SK-N-SH treated with all-trans-retinoic acid at 6 μM for 48 hours (cell line): ENCODE measurements at regions not wholly inside any gene's neighbourhood (a gene's known extent, or its start where the extent isn't known, plus 50 kb on each side); places are given as distances from the start of the nearest gene placed in this dataset.

Experiments
- ATAC-seq: fragments of 200-7000 bp; cut with Tn5 transposase; 3 replicates; pipeline ENCODE4 v1.9.1; 2020; ENCODE audit warnings: mild to moderate bottlenecking, moderate library complexity
- BACH2 ChIP-seq: fragments of 250-450 bp; sonication (Bioruptor Pico); IDR thresholded peaks from 2 replicates; pipeline ENCODE4 v1.9.0; 2021; ENCODE audit warnings: mild to moderate bottlenecking, borderline replicate concordance
- CSDC2 ChIP-seq: fragments of 250-450 bp; sonication (Bioruptor Pico); IDR thresholded peaks from 2 replicates; pipeline ENCODE4 v1.5.0; 2020; ENCODE audit warnings: mild to moderate bottlenecking, moderate library complexity
- ESRRG ChIP-seq: fragments of 250-450 bp; sonication (Bioruptor Pico); IDR thresholded peaks from 2 replicates; pipeline ENCODE4 v1.6.1; 2021; ENCODE audit warnings: mild to moderate bottlenecking
- GLIS3 ChIP-seq: fragments of 250-450 bp; sonication (Bioruptor Pico); IDR thresholded peaks from 2 replicates; pipeline ENCODE4 v1.5.0; 2020; ENCODE audit warnings: mild to moderate bottlenecking, moderate library complexity
- ISL1 ChIP-seq: fragments of 250-450 bp; sonication (Bioruptor Pico); IDR thresholded peaks from 2 replicates; pipeline ENCODE4 v2.1.2; 2022; ENCODE audit warnings: mild to moderate bottlenecking, moderate library complexity
- PPARA ChIP-seq: fragments of 250-450 bp; sonication (Bioruptor Pico); IDR thresholded peaks from 2 replicates; pipeline ENCODE4 v1.5.0; 2020; ENCODE audit warnings: mild to moderate bottlenecking, borderline replicate concordance
- RARB ChIP-seq: fragments of 250-450 bp; sonication (Bioruptor Pico); IDR thresholded peaks from 2 replicates; pipeline ENCODE4 v1.8.0; 2021; ENCODE audit warnings: mild to moderate bottlenecking, moderate library complexity
- SNAI2 ChIP-seq: fragments of 250-450 bp; sonication (Bioruptor Pico); IDR thresholded peaks from 2 replicates; pipeline ENCODE4 v1.5.0; 2020; ENCODE audit warnings: mild to moderate bottlenecking, moderate library complexity
- TCF4 ChIP-seq: fragments of 250-450 bp; sonication (Bioruptor Pico); IDR thresholded peaks from 2 replicates; pipeline ENCODE4 v1.8.0; 2021; ENCODE audit warnings: mild to moderate bottlenecking, moderate library complexity, borderline replicate concordance
- TOX ChIP-seq: fragments of 250-450 bp; sonication (Bioruptor Pico); IDR thresholded peaks from 2 replicates; pipeline ENCODE4 v1.8.0; 2021; ENCODE audit warnings: mild to moderate bottlenecking, moderate library complexity, borderline replicate concordance
- ZC3H10 ChIP-seq: fragments of 250-450 bp; sonication (Bioruptor Pico); IDR thresholded peaks from 2 replicates; pipeline ENCODE4 v1.5.1; 2021; ENCODE audit warnings: mild to moderate bottlenecking, moderate library complexity
- ZNF565 ChIP-seq: fragments of 450-650 bp; formaldehyde crosslinking; conservative IDR thresholded peaks from 2 replicates; pipeline ENCODE4 v1.5.0; 2020; ENCODE audit warnings: low read depth, mild to moderate bottlenecking, moderate library complexity
- ZNF70 ChIP-seq: fragments of 450-650 bp; formaldehyde crosslinking; IDR thresholded peaks from 2 replicates; pipeline ENCODE4 v1.5.0; 2020; ENCODE audit warnings: mild to moderate bottlenecking, moderate library complexity
- ZNF8 ChIP-seq: fragments of 450-650 bp; formaldehyde crosslinking; IDR thresholded peaks from 2 replicates; pipeline ENCODE4 v1.5.0; 2020; ENCODE audit warnings: mild to moderate bottlenecking, moderate library complexity
- TF ChIP-seq, protein P1 (sequence below): fragments of 250-450 bp; sonication (Bioruptor Pico); IDR thresholded peaks from 2 replicates; pipeline ENCODE4 v1.5.1; 2021; ENCODE audit warnings: mild to moderate bottlenecking, moderate library complexity
- TF ChIP-seq, protein P2 (sequence below): fragments of 250-450 bp; sonication (Bioruptor Pico); IDR thresholded peaks from 2 replicates; pipeline ENCODE4 v1.5.1; 2020; ENCODE audit warnings: low read depth, mild to moderate bottlenecking, moderate library complexity
- TF ChIP-seq, protein P3 (sequence below): fragments of 250-450 bp; sonication (Bioruptor Pico); IDR thresholded peaks from 2 replicates; pipeline ENCODE4 v1.8.0; 2020; ENCODE audit warnings: mild to moderate bottlenecking, moderate library complexity, borderline replicate concordance
- TF ChIP-seq, protein P4 (sequence below): fragments of 250-450 bp; sonication (Bioruptor Pico); IDR thresholded peaks from 2 replicates; pipeline ENCODE4 v1.8.0; 2021; ENCODE audit warnings: low read depth, mild to moderate bottlenecking, moderate library complexity, borderline replicate concordance
- TF ChIP-seq, protein P5 (sequence below): fragments of 250-450 bp; sonication (Bioruptor Pico); IDR thresholded peaks from 2 replicates; pipeline ENCODE4 v1.5.0; 2020; ENCODE audit warnings: mild to moderate bottlenecking, moderate library complexity

DNA sequence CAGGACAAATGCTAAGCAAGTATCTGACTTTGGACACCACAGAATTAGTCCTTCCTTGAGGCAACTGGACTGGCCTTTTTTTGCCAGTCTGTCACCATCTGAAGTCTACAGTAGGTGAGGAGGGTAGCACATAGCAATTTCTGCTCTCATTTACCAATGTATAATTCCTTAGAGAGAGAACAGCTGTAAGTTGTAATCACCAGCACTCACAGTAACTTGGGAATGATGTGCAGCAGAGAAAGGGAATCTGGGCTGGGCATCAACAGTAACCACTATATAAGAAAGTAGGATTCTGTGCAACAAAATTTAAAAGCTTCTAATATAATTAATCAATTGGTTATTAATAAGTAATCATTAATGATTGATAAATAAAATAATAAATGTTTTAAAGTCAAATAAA, 86.3 kb upstream of the FAT3 start (continued):
- no peak for TF ChIP-seq ZC3H10

DNA sequence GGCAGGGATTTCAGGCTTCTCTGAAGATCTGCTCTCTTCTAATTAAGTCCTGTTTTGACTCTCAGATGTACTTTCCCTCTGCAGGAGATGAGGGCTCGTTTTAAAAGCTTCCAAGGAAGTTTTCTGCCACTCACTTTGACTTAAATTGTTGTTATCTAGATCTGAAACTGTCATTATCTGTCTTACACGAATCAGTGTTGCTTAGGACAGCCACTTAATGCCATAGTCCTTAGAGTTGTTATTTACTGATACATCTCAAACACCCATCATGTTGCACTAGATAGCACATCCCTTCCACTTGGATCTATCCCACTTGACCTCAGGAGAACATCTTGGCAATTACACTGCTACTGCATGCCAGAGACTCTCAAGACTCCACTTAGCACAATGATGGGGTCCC, 86.9 kb upstream of the FAT3 start:
- ATAC-seq = no peak
- TF ChIP-seq ZC3H10 (no peak), ESRRG (CRISPR knock-in tag) (no peak), GLIS3 (no peak), TCF4 (CRISPR knock-in tag) (no peak), CSDC2 (CRISPR knock-in tag) (no peak), ZNF8 (CRISPR knock-in tag) (no peak), SNAI2 (CRISPR knock-in tag) (no peak), ZNF70 (CRISPR knock-in tag) (no peak)
- TF ChIP-seq, protein P1, sequence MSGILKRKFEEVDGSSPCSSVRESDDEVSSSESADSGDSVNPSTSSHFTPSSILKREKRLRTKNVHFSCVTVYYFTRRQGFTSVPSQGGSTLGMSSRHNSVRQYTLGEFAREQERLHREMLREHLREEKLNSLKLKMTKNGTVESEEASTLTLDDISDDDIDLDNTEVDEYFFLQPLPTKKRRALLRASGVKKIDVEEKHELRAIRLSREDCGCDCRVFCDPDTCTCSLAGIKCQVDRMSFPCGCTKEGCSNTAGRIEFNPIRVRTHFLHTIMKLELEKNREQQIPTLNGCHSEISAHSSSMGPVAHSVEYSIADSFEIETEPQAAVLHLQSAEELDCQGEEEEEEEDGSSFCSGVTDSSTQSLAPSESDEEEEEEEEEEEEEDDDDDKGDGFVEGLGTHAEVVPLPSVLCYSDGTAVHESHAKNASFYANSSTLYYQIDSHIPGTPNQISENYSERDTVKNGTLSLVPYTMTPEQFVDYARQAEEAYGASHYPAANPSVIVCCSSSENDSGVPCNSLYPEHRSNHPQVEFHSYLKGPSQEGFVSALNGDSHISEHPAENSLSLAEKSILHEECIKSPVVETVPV (CRISPR knock-in tag) = no peak

DNA sequence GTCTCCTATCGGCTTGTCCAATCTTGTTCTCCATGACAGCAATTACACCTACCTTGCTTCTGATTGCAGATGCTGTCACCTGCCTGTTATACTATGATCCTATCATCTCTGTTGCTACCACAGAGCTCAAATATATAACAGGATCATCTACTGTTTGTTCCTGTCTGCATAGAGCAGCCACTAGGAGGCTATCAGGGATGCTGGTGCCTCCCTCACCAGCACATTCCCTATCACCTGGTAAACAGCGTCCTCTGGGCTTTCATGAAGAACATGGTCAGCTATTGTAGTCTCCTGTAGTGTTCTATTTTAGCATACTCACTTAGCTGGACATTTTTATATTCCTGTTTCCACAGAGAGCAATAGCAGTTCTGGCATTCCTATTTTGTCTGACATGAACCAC, 87.8 kb upstream of the FAT3 start:
- peak; percentile 65 for ATAC-seq
- TF ChIP-seq, protein P2, sequence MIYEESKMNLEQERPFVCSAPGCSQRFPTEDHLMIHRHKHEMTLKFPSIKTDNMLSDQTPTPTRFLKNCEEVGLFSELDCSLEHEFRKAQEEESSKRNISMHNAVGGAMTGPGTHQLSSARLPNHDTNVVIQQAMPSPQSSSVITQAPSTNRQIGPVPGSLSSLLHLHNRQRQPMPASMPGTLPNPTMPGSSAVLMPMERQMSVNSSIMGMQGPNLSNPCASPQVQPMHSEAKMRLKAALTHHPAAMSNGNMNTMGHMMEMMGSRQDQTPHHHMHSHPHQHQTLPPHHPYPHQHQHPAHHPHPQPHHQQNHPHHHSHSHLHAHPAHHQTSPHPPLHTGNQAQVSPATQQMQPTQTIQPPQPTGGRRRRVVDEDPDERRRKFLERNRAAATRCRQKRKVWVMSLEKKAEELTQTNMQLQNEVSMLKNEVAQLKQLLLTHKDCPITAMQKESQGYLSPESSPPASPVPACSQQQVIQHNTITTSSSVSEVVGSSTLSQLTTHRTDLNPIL = no peak
- TF ChIP-seq, protein P3, sequence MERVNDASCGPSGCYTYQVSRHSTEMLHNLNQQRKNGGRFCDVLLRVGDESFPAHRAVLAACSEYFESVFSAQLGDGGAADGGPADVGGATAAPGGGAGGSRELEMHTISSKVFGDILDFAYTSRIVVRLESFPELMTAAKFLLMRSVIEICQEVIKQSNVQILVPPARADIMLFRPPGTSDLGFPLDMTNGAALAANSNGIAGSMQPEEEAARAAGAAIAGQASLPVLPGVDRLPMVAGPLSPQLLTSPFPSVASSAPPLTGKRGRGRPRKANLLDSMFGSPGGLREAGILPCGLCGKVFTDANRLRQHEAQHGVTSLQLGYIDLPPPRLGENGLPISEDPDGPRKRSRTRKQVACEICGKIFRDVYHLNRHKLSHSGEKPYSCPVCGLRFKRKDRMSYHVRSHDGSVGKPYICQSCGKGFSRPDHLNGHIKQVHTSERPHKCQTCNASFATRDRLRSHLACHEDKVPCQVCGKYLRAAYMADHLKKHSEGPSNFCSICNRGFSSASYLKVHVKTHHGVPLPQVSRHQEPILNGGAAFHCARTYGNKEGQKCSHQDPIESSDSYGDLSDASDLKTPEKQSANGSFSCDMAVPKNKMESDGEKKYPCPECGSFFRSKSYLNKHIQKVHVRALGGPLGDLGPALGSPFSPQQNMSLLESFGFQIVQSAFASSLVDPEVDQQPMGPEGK (CRISPR knock-in tag) = no peak
- TF ChIP-seq TCF4 (CRISPR knock-in tag) = no peak
- no peak for TF ChIP-seq ZNF8 (CRISPR knock-in tag)
- TF ChIP-seq, protein P4, sequence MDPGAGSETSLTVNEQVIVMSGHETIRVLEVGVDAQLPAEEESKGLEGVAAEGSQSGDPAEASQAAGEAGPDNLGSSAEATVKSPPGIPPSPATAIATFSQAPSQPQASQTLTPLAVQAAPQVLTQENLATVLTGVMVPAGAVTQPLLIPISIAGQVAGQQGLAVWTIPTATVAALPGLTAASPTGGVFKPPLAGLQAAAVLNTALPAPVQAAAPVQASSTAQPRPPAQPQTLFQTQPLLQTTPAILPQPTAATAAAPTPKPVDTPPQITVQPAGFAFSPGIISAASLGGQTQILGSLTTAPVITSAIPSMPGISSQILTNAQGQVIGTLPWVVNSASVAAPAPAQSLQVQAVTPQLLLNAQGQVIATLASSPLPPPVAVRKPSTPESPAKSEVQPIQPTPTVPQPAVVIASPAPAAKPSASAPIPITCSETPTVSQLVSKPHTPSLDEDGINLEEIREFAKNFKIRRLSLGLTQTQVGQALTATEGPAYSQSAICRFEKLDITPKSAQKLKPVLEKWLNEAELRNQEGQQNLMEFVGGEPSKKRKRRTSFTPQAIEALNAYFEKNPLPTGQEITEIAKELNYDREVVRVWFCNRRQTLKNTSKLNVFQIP (CRISPR knock-in tag) = no peak
- TF ChIP-seq, protein P5, sequence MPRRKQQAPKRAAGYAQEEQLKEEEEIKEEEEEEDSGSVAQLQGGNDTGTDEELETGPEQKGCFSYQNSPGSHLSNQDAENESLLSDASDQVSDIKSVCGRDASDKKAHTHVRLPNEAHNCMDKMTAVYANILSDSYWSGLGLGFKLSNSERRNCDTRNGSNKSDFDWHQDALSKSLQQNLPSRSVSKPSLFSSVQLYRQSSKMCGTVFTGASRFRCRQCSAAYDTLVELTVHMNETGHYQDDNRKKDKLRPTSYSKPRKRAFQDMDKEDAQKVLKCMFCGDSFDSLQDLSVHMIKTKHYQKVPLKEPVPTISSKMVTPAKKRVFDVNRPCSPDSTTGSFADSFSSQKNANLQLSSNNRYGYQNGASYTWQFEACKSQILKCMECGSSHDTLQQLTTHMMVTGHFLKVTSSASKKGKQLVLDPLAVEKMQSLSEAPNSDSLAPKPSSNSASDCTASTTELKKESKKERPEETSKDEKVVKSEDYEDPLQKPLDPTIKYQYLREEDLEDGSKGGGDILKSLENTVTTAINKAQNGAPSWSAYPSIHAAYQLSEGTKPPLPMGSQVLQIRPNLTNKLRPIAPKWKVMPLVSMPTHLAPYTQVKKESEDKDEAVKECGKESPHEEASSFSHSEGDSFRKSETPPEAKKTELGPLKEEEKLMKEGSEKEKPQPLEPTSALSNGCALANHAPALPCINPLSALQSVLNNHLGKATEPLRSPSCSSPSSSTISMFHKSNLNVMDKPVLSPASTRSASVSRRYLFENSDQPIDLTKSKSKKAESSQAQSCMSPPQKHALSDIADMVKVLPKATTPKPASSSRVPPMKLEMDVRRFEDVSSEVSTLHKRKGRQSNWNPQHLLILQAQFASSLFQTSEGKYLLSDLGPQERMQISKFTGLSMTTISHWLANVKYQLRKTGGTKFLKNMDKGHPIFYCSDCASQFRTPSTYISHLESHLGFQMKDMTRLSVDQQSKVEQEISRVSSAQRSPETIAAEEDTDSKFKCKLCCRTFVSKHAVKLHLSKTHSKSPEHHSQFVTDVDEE (CRISPR knock-in tag) = no peak
- TF ChIP-seq PPARA (CRISPR knock-in tag) = no peak
- TF ChIP-seq ISL1 (CRISPR knock-in tag) = no peak
- TF ChIP-seq ZNF70 (CRISPR knock-in tag) = no peak
- no peak for TF ChIP-seq BACH2 (CRISPR knock-in tag)
- TF ChIP-seq ESRRG (CRISPR knock-in tag) = no peak
- no peak for TF ChIP-seq CSDC2 (CRISPR knock-in tag)
- TF ChIP-seq, protein P1 (CRISPR knock-in tag) = no peak

DNA sequence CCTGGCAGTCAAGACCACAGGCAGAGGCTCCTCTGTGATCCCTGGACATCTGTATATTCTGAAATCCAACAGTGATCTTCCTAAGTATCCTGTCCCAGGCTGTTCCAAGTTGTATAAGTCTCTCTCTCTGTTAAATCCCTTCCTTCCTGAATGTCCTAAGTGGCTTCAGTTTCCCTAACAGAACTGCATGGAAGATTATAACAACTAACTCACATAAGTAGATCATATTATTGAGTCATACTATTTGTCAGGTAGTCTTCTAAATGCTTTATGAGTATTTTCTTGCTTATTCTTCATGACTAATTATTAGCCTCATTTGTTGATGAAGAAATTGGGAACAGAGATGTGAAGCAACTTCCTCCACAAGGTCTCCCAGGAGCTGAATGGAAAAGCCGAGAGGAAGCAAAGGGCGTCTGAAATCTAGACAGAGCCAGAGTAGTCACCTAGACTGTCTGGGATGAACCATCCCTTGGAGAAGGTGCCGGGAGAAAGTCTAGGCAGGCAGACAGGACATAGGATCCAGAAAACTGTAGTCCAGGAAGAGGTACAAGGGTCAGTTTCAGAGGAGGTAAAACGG, 93.2 kb upstream of the FAT3 start:
- peak; percentile 59 for ATAC-seq
- TF ChIP-seq ZNF565 (CRISPR knock-in tag) (no peak), ISL1 (CRISPR knock-in tag) (no peak), TOX (no peak), GLIS3 (no peak), BACH2 (CRISPR knock-in tag) (no peak), RARB (no peak), ESRRG (CRISPR knock-in tag) (no peak), TCF4 (CRISPR knock-in tag) (no peak), ZC3H10 (no peak)
- TF ChIP-seq, protein P3 (CRISPR knock-in tag) = no peak
- TF ChIP-seq, protein P5 (CRISPR knock-in tag) = no peak
